ENCODE measurements at regions not wholly inside any gene's neighbourhood (a gene's known extent, or its start where the extent isn't known, plus 50 kb on each side); places are given as distances from the start of the nearest gene placed in this dataset.
A peak's percentile ranks its signal among the peaks of the same experiment; 100 is the strongest.

- no peak for DNase-seq
Observed at GRCh38 chr2:134185639-134186038, 68.2 kb upstream of the MGAT5 start.

- no peak for DNase-seq
Observed at GRCh38 chr2:134189009-134189720, 64.7 kb upstream of the MGAT5 start.

- DNase-seq, result no peak
Observed at GRCh38 chr2:134190062-134190806, 63.6 kb upstream of the MGAT5 start.

- no peak for DNase-seq
Observed at GRCh38 chr2:134190807-134191203, 63.1 kb upstream of the MGAT5 start.

- no peak for DNase-seq
Observed at GRCh38 chr2:134191835-134192234, 62.0 kb upstream of the MGAT5 start.

GRCh38 chr2:134193006-134193405 is 60.9 kb upstream of the MGAT5 start:
- DNase-seq, result no peak

GRCh38 chr2:134194519-134194918 is 59.4 kb upstream of the MGAT5 start:
- DNase-seq, result no peak

- no peak for DNase-seq
Observed at GRCh38 chr2:134195341-134195740, 58.5 kb upstream of the MGAT5 start.

- no peak for DNase-seq
Observed at GRCh38 chr2:134197445-134197844, 56.4 kb upstream of the MGAT5 start.

GRCh38 chr2:134198006-134198634 is 55.8 kb upstream of the MGAT5 start:
- DNase-seq, result no peak

GRCh38 chr2:134199123-134199522 is 54.7 kb upstream of the MGAT5 start:
- DNase-seq, result no peak

GRCh38 chr2:134200036-134200618 is 53.7 kb upstream of the MGAT5 start:
- DNase-seq, result no peak

GRCh38 chr2:134201533-134201932 is 52.3 kb upstream of the MGAT5 start:
- peak; percentile 15 for DNase-seq

- DNase-seq, result peak; percentile 24
Observed at GRCh38 chr2:134202371-134202770, 51.5 kb upstream of the MGAT5 start.

GRCh38 chr2:134203175-134203574 is 50.7 kb upstream of the MGAT5 start:
- no peak for DNase-seq
